Stimulated activated CD4-positive, alpha-beta T cell treated with anti-CD3 and anti-CD28 coated beads, Interleukin-1b, Interleukin-23, amount 100 ng/mL, for 1 hour (primary cell): ENCODE measurements at regions not wholly inside any gene's neighbourhood (a gene's known extent, or its start where the extent isn't known, plus 50 kb on each side); places are given as distances from the start of the nearest gene placed in this dataset.
"Not testable (repeated sequence)": the region's sequence is repeated elsewhere in the genome, so short reads cannot be mapped to it uniquely, and the experiment has no call there.

ENCODE experiments used
- DNase-seq, 2 donors: peaks; one replicate each; pipeline ENCODE4 v3.0.0-alpha.2; 2020; ENCODE audit warnings: low read depth in 2 of 2

DNA sequence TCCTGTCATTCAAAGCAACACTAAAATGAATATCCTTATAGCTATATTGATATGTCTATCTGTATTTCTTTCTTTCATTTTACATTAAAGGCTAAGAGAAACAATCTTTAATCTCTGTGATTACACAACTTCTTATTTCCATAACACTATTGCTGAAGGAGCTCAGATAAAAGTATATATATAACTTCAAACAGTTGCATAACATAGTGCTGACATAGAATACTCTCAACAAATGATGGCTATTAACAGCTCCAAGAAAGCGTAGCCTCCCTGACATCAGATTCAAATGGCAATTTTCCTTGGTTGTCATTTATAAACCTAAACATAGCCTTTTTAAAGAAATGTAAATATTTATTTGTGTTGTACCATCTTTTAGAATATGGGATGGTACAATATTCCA lies 116.6 kb upstream of the PTPRG start:
- DNase-seq = no peak

DNA sequence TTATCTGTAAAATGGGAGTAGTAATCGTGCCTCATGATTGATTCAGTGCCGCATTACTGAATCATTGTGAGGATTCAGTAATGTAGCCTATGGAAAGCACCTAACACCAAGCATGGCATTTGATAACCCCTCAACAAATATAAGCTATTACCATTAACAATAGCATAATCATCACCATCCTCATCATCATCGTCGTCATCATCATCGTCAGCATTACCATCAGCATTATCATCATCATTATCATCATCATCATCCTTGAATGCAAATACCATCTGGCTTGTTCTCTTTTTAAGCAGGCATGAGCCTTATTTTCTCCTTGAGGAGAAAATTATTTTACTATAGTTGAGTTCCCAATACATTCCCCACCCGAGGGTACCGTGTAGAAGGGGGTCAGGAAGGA lies 115.4 kb upstream of the PTPRG start:
- DNase-seq = no peak

DNA sequence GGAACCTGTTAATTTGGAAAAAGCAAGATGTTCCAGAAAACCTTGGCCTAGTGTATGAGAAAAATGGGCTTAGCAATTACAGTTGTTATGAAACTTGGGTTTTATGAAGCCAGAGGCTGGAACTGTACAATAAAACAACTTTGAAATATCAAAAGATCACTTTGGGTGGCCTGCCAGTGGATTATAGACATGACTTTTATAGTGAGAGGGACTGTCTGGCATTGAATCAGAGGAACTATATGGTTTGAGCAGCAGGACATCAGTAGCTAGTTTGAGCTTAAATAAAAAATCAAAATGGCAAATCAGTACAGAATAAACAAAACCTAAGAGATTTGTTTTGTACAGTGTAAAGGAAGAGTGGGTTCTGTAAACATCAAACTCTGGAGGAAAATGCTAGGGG lies 115.0 kb upstream of the PTPRG start:
- DNase-seq = no peak

DNA sequence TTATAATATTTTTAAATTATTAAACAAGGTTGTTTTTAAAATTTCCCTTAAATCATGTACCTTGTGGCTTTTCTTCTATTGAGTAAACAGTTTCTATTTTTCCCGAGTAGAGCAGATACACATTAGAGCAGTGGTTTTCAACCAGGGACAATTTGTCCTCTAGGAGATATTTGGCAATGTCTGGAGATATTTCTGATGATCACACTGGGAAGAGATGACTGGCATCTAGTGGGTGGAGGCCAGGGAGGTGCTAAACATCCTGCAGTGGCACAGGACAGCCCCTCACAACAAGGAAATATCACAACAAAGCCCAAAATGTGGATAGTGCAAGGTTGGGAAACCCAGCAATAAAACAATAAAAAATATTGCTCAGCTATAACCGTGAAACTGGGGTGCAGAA lies 113.0 kb upstream of the PTPRG start:
- no peak for DNase-seq

DNA sequence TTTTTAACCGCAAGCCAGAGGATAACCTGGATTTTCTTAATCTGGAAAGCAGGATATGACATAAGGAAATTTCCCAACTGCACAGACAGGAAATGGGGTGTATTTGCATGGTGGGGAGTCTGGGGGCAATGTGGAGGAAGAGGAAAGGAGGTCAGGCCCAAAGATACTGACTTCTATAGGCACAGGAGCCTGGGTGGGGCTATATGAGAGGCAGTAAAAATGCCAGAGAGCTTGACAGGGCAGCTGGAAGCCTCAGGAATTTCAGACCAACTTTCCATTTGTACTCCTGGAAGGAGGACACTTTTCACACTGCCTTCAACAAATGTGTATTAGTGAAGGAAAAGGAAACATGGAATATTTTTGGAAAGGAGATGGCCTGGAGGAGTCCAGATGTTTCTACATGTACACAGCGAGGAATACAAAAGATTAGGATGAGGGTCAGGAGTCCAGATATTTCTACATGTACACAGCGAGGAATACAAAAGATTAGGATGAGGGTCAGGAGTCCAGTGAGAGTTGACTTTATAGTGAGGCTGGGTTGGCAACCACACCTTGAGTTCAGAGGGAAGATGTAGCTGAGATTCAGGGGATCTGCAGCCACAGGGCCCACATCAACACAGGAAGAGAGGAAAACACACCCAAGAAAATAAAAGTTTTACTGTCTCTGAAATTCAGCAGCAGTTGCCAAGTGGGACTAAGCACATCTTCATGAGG lies 111.9 kb upstream of the PTPRG start:
- no peak for DNase-seq

DNA sequence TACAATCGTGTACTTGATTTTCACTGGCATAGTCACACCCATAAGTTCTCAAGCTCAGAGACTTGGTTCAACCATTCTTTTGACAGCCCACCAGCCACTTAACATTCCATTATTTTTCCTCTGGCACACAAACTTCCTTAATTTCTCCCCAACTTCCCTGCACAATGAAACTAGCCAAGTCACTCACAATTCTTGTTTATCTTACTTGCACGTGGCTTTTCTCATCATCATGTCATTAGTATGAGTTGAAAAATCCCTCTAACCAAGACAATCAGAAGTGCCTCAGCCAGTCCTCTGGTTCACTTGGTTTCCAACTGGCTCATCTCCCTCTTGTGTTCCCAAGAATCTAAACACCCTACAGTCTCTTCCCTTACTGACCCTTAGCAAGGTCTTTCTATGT lies 110.5 kb upstream of the PTPRG start:
- DNase-seq = no peak

DNA sequence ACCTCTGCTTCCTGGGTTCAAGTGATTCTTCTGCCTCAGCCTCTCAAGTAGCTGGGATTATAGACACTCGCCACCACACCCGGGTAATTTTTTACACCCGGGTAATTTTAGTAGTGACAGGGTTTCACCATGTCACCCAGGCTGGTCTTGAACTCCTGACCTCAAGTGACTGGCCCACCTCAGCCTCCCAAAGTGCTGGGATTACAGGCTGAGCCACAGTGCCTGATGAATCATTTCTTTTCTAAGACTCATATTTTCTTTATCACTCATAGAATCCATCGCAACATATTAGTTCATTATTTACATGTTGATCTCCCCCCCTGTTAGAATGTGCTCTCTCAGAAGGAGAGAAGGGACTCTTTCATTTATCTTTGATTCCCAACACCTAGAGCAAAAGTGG lies 109.5 kb upstream of the PTPRG start:
- DNase-seq = no peak

DNA sequence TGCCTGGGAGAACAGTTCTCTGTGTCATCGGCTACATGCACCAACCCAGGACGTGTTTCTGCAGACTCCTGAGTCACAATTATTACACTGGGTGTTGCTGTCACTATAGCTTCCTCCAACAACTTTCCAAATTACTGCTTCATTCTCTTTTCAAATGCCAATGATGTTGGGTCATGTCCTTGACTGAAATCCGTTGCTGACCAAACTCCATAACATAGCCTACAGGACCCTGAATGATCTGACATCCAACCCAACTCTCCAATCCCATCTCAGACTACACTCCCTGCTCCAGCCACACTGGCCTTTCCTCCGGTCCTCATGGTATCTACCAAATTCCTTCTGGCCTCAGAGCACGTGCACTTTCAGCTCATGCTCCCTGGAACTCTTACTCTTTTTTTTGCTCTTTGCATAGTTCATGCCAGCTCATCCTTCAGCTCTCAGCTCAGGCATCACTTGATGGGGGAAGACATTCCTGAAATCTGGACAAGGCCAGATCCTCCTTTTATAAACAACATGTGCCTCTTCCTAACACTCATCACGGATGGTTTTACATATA lies 108.8 kb upstream of the PTPRG start:
- no peak for DNase-seq

DNA sequence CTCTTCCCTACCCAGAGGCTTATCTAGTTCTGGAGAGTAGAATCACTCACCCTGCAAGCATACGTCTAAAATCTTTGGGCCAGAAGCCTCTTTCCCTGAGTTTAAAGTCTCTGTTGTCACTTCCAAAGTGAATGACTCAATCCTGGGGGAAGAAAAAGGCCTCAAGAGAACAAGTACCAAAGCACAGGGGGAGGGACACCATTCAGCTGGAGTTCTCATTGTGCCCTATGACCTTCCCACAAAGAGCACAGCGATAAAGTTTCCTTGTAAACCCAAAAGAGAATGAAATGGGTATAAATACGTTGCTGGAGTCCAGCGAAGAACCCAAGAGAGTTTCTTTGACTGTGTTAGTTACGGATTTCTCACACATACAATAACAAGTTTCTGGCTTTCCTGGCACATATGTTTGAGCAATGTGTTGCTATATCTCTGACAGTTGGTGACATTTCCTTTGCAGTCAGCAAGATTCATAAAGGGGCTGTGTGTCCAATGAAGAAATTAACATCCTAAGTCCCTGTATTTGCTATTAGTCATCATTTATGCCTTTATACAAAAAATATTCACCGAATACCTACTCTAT lies 107.3 kb upstream of the PTPRG start:
- no peak for DNase-seq

DNA sequence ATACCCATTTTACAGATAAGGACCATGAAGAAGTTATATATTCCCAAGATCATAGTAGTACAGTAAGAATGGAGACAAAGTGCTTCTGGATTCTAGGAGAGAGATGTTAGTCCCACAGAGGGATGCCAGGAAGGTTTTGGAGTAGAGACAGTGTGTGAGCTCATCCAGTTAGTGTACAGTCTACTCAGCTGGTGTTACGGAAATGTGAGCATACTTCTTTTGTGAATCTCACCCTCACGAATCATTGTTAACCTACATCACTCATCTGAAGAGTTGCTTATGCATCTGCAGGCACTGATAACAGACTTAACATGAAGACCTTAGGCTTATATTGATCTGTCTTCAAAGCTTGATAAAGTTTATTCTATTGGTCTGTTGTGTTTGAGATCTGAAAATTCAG lies 106.6 kb upstream of the PTPRG start:
- no peak for DNase-seq

DNA sequence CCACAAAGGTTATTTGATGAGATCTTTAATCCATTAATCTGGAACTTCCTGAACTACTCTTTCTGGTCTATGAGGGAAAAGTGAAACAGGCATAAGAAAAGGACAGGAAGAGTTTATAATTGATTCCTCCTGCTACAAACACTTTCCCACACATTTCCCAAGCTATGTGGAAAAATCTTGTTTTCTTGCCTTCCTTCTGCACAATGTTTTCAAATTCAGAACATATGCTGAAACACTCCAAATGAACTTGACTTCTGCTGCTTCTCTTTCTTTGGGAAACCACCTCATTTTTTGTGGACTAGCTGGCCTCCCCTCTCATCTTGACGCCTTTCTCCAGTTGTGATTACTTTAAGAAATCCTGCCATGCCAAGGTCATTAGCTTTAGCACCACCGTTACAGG lies 100.7 kb upstream of the PTPRG start:
- DNase-seq = no peak

DNA sequence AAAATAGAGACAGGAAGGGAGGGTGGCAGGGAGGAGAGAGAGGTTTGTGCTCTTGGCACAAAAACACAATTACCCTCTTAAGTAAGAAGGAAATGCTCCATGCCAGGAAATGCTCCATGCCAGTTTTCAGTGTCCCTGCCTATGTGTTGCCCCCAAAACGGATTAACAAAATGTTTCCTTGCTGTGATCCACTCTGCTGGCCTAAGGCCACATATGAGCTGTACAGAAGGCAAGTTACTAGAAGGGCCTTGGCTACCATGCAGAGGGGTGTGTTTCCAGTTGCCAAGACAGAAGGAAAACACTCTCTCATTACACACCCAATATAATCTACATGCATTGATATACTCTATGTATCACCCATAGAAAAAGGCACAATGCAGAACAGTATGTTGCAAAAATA lies 98.2 kb upstream of the PTPRG start:
- no peak for DNase-seq

DNA sequence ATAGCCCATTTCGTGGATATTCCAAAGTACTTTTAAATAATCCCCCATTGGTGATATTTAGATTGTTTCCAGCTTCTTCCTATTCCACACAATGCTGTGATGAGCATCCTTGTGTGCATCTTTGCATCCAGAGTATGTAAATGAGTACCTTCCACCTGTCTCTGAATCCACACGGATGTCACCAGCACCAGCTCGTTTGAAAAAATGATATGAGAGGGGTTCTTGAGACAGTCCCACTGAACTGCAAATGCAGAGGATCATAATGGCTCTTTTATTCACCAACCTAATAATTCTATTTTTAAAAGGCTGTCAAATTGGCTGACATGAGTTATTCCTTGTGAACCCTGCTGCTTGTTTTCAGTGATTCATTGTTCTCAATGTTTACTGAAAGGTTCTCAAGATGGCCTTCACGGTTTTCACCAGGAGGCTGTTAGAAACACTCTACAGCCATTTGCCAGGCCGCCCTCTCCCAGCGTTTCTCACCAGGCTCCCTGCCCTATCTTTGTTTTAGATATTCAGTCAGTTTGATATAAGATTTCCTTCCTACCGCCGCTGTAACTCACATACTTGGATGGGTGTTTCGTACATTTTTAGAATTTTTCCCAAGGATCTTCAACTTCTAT lies 96.7 kb upstream of the PTPRG start:
- DNase-seq = no peak

DNA sequence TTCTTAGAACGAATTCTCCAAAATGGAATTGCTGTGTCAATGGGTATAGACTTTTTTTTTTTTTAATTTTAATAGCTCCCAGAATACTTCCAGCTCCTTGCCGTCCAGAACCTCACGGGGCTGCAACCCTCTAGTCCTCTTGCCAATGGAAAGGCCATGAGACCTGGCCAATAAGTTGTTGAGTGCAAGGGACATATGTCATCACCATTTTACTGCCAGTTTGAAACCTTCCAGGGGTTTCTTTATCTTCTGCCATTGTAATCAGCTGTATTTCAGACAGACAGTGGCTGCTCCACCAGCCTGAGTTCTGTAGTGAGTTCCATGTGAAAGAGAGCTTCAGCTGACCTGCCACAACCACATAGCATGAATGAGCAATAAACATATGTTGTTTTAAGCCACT lies 95.0 kb upstream of the PTPRG start:
- no peak for DNase-seq

DNA sequence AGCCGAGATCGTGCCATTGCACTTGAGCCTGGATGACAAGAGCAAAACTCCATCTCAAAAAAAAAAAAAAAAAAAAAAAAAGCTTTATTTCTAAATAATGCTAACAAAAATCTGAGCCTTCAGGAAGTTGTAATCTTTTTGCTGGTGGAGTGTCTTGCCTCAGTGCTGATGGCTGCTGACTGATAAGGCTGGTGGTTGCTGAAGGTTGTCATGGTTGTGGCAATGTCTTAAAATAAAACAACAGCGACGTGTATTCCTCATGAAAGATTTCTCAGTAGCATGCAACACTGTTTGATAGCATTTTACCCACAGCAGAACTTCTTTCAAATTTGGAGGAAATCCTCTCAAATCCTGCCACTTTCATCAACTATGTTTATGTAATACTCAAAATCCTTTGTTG lies 77.4 kb upstream of the PTPRG start:
- DNase-seq = no peak

DNA sequence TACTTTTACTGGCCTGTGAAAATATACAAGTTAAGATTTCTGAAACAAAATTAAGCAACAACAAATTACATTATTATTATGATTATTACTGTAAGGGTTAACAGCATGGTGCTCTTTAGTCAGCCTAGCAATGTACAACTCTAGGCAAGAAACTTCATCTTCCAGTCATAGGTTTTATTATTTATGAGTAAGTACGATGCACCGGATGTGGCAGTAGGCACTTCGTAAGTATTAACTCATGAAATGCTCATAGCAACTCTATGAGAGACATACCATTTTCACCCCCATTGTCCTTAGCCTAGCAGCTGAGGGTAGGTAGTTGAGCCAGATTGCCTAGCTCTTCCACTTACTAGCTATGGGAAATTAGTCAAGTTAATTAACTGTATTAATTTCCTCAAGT lies 68.0 kb upstream of the PTPRG start:
- no peak for DNase-seq

DNA sequence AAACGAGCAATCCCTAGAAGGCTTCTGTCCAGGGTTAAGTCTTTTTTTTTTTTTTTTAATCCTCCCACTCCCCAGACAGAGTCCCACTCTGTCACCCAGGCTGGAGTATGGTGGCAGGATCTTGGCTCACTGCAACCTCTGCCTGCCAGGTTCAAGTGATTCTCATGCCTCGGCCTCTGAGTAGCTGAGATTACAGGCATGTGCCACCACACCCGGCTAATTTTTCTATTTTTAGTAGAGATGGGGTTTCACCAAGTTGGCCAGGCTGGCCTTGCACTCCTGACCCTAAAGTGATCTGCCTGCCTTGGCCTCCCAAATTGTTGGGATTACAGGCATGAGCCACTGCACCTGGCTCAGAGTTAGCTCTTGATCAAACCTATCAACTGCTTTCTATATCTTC lies 67.1 kb upstream of the PTPRG start:
- DNase-seq = not testable (repeated sequence)

DNA sequence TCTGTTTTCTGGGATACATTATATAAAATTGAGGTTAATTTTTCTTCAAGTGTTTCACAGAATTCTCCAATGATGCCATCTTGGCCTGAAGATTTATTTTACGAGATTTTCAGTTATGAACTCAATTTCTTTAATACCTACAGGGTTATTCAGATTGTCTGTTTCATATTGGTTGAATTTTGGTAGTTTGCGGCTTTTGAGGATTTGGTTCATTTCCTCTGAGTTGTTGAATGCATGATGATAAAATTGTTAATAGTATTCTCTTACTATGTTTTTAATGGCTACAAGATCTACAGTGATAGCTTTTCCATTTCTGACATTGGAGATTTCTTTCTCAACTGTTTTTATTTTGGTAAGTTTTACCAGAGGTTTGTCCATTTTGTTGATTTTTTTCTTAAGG lies 63.9 kb upstream of the PTPRG start:
- DNase-seq = no peak

DNA sequence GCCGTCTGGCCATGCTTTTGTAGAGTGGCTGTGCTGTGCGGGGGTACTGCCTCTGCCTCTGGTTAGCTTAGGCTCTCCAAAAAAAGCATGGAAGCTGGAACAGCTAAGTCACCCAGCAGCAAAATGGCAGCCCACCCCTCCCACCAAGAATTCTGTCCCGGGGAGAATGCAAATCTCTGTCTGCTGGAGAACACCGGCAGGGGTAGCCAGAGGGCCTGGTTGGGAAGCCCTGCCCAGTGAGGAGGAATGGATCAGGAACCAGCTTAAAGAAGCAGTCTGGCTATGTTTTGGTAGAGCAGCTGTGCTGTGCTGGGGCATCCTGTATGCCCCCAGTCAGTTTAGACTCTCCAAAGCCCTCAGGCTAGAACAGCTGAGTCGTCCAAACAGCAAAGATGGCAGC lies 56.2 kb upstream of the PTPRG start:
- no peak for DNase-seq

DNA sequence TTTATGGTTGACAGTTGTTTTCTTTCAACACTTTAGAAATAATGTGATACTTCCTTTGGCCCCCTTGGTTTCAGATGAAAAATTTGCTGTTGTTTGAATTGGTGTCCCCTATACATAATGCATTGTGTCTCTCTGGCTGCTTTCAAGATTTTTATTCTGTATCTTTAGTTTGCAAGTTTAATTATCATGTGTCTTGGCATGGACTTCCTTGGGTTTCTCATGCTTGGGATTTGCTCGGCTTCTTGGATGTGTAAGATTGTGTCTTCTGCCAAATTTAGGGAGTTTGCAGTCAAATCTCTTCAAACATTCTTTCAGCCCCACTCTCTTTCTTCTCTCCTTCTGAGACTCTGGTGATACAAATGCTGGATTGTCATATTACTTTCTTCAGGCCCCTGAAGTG lies 53.4 kb upstream of the PTPRG start:
- no peak for DNase-seq
